ENCODE measurements at regions not wholly inside any gene's neighbourhood (a gene's known extent, or its start where the extent isn't known, plus 50 kb on each side); places are given as distances from the start of the nearest gene placed in this dataset.

- no peaks in the 10 kb centered on the region for H3K27me3 Mint-ChIP-seq (ENCODE audit: unreplicated experiment)
- H3K27ac Mint-ChIP-seq (ENCODE audit: unreplicated experiment): no peak overlapping the region
- no peak overlapping the region for H3K4me3 Mint-ChIP-seq (ENCODE audit: unreplicated experiment)
- TF ChIP-seq, protein P1, sequence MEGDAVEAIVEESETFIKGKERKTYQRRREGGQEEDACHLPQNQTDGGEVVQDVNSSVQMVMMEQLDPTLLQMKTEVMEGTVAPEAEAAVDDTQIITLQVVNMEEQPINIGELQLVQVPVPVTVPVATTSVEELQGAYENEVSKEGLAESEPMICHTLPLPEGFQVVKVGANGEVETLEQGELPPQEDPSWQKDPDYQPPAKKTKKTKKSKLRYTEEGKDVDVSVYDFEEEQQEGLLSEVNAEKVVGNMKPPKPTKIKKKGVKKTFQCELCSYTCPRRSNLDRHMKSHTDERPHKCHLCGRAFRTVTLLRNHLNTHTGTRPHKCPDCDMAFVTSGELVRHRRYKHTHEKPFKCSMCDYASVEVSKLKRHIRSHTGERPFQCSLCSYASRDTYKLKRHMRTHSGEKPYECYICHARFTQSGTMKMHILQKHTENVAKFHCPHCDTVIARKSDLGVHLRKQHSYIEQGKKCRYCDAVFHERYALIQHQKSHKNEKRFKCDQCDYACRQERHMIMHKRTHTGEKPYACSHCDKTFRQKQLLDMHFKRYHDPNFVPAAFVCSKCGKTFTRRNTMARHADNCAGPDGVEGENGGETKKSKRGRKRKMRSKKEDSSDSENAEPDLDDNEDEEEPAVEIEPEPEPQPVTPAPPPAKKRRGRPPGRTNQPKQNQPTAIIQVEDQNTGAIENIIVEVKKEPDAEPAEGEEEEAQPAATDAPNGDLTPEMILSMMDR (IDR thresholded peaks at IDR 0.05; ENCODE audit: unreplicated experiment): no peak
- DNase-seq (ENCODE audit: low spot score): no peak
- no peaks in the 10 kb centered on the region for H3K36me3 Mint-ChIP-seq (ENCODE audit: low read depth, unreplicated experiment)
- peaks cover 31% of the 10 kb centered on the region for H3K4me1 Mint-ChIP-seq (ENCODE audit: unreplicated experiment)
- no peaks in the 10 kb centered on the region for H3K9me3 Mint-ChIP-seq (ENCODE audit: unreplicated experiment)
Observed at GRCh38 chr14:61618448-61618847, 76.9 kb upstream of the HIF1A start.

DNA sequence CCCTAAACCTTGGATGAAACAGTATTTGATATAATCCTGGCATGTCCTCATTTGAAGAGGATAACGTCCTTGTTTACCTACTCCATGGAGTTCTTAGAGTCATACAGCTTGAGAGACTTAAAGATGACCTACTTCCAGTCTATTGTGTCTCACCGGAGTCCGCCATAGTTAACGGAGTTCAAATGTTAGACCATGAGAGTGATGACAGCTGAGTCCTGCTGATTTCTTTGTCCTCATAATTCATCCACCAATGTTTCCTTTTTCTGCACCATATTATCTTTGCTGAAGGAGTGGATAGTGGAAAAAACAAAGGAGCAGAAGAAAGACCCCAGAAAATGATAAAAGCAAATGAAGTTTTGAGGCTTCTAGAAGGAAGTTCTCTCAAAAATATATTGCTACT is 75.8 kb upstream of the HIF1A start:
- Mint-ChIP-seq H3K4me3 (ENCODE audit: unreplicated experiment) (no peak overlapping the region), H3K36me3 (ENCODE audit: low read depth, unreplicated experiment) (no peaks in the 10 kb centered on the region), H3K4me1 (ENCODE audit: unreplicated experiment) (peaks cover 31% of the 10 kb centered on the region), H3K27ac (ENCODE audit: unreplicated experiment) (no peak overlapping the region), H3K27me3 (ENCODE audit: unreplicated experiment) (no peaks in the 10 kb centered on the region), H3K9me3 (ENCODE audit: unreplicated experiment) (no peaks in the 10 kb centered on the region)
- TF ChIP-seq, protein P1 (IDR thresholded peaks at IDR 0.05; ENCODE audit: unreplicated experiment): no peak
- no peak for DNase-seq (ENCODE audit: low spot score)

GRCh38 chr14:61620130-61620946 is 75.0 kb upstream of the HIF1A start:
- Mint-ChIP-seq H3K36me3 (ENCODE audit: low read depth, unreplicated experiment) (no peaks in the 10 kb centered on the region), H3K27ac (ENCODE audit: unreplicated experiment) (no peak overlapping the region), H3K27me3 (ENCODE audit: unreplicated experiment) (no peaks in the 10 kb centered on the region), H3K9me3 (ENCODE audit: unreplicated experiment) (no peaks in the 10 kb centered on the region), H3K4me3 (ENCODE audit: unreplicated experiment) (no peak overlapping the region), H3K4me1 (ENCODE audit: unreplicated experiment) (peaks cover 26% of the 10 kb centered on the region)
- TF ChIP-seq, protein P1 (IDR thresholded peaks at IDR 0.05; ENCODE audit: unreplicated experiment): no peak
- no peak for DNase-seq (ENCODE audit: low spot score)

- Mint-ChIP-seq H3K4me3 (ENCODE audit: unreplicated experiment) (no peak overlapping the region), H3K27me3 (ENCODE audit: unreplicated experiment) (no peaks in the 10 kb centered on the region), H3K4me1 (ENCODE audit: unreplicated experiment) (peaks cover 19% of the 10 kb centered on the region), H3K36me3 (ENCODE audit: low read depth, unreplicated experiment) (no peaks in the 10 kb centered on the region), H3K9me3 (ENCODE audit: unreplicated experiment) (no peaks in the 10 kb centered on the region), H3K27ac (ENCODE audit: unreplicated experiment) (no peak overlapping the region)
- no peak for DNase-seq (ENCODE audit: low spot score)
- TF ChIP-seq, protein P1 (IDR thresholded peaks at IDR 0.05; ENCODE audit: unreplicated experiment): no peak
Observed at GRCh38 chr14:61621444-61621843, 73.9 kb upstream of the HIF1A start.

GRCh38 chr14:61622051-61622450 is 73.3 kb upstream of the HIF1A start:
- DNase-seq (ENCODE audit: low spot score): no peak
- Mint-ChIP-seq H3K9me3 (ENCODE audit: unreplicated experiment) (no peaks in the 10 kb centered on the region), H3K36me3 (ENCODE audit: low read depth, unreplicated experiment) (no peaks in the 10 kb centered on the region), H3K27ac (ENCODE audit: unreplicated experiment) (no peak overlapping the region), H3K4me3 (ENCODE audit: unreplicated experiment) (no peak overlapping the region), H3K27me3 (ENCODE audit: unreplicated experiment) (no peaks in the 10 kb centered on the region), H3K4me1 (ENCODE audit: unreplicated experiment) (peaks cover 19% of the 10 kb centered on the region)
- TF ChIP-seq, protein P1 (IDR thresholded peaks at IDR 0.05; ENCODE audit: unreplicated experiment): no peak

All from endothelial cell (in vitro differentiated cells).